Nephron progenitor cell (in vitro differentiated cells): ENCODE measurements at regions not wholly inside any gene's neighbourhood (a gene's known extent, or its start where the extent isn't known, plus 50 kb on each side); places are given as distances from the start of the nearest gene placed in this dataset.
A peak's percentile ranks its signal among the peaks of the same experiment; 100 is the strongest.

ENCODE experiments used
- DNase-seq: peaks from one replicate; pipeline ENCODE4 v3.0.0; 2021
- H3K27ac Mint-ChIP-seq: 2 replicates; pipeline ENCODE4 v1.8.0; 2021; ENCODE audit warnings: mild to moderate bottlenecking, moderate library complexity, mixed read lengths
- H3K27me3 Mint-ChIP-seq: 2 replicates; pipeline ENCODE4 v1.8.0; 2021; ENCODE audit warnings: mild to moderate bottlenecking, low read depth, mixed read lengths; ENCODE audit not compliant: poor library complexity
- H3K36me3 Mint-ChIP-seq: 2 replicates; pipeline ENCODE4 v1.8.0; 2021; ENCODE audit warnings: low read depth, mixed read lengths
- H3K4me1 Mint-ChIP-seq: 2 replicates; pipeline ENCODE4 v1.8.0; 2021; ENCODE audit warnings: mixed read lengths
- H3K4me3 Mint-ChIP-seq: 2 replicates; pipeline ENCODE4 v1.8.0; 2021; ENCODE audit warnings: mild to moderate bottlenecking, moderate library complexity, mixed read lengths
- H3K9me3 Mint-ChIP-seq: 2 replicates; pipeline ENCODE4 v1.8.0; 2021; ENCODE audit warnings: mild to moderate bottlenecking, moderate library complexity, mixed read lengths
- TF ChIP-seq, protein P1 (sequence below): fragments of 200-600 bp; sonication (generic); IDR thresholded peaks from 2 replicates; pipeline ENCODE4 v1.5.0; 2021; ENCODE audit warnings: antibody characterized with exemption

DNA sequence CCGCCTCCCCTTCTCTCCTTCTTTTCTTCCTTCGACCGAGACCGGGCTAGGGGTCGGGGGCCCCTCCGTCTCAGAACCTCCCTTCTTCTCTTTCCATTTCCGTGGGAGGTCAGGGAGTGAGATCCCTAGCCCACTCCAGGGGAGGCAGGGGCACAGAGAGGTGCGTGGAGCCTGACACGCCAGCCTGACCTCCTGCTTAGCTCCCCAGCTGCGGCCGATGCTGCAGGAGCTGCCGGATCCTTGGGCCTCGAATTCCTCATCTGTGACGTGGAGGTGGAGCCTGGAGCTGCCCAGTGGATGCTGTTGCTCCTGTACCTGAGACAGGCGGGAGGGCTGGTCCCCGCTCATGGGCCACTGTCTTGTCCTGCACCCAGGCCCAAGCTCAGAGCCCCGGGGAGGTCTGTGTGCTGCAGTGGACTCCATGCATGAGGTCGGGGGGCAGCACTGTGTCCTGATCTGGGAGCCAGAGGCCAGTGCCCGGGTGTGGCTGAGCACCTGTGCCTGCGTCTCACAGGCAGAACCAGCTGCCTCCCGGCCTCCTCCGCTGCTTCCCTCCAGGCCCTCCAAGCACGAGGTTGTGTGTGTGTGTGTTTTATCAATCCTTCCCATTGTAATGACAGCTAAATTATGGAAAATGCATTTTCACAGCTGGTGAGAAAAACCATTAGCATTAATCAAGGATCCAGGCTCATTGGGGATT is 55.3 kb upstream of the TTC34 start:
- no peak overlapping the region for H3K27ac Mint-ChIP-seq

GRCh38 chr1:2857521-2857920 is 56.0 kb upstream of the TTC34 start:
- H3K27me3 Mint-ChIP-seq: no peaks in the 10 kb centered on the region
- H3K27ac Mint-ChIP-seq: no peak overlapping the region
- no peak for DNase-seq
- no peak overlapping the region for H3K4me3 Mint-ChIP-seq
- peaks cover 78% of the 10 kb centered on the region for H3K9me3 Mint-ChIP-seq
- H3K36me3 Mint-ChIP-seq: peaks cover 4% of the 10 kb centered on the region
- TF ChIP-seq, protein P1, sequence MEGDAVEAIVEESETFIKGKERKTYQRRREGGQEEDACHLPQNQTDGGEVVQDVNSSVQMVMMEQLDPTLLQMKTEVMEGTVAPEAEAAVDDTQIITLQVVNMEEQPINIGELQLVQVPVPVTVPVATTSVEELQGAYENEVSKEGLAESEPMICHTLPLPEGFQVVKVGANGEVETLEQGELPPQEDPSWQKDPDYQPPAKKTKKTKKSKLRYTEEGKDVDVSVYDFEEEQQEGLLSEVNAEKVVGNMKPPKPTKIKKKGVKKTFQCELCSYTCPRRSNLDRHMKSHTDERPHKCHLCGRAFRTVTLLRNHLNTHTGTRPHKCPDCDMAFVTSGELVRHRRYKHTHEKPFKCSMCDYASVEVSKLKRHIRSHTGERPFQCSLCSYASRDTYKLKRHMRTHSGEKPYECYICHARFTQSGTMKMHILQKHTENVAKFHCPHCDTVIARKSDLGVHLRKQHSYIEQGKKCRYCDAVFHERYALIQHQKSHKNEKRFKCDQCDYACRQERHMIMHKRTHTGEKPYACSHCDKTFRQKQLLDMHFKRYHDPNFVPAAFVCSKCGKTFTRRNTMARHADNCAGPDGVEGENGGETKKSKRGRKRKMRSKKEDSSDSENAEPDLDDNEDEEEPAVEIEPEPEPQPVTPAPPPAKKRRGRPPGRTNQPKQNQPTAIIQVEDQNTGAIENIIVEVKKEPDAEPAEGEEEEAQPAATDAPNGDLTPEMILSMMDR: no peak
- H3K4me1 Mint-ChIP-seq: no peaks in the 10 kb centered on the region

More for the DNA sequence above, 55.3 kb upstream of the TTC34 start:
- Mint-ChIP-seq H3K4me3 (no peak overlapping the region), H3K27me3 (peaks cover 3% of the 10 kb centered on the region), H3K4me1 (no peaks in the 10 kb centered on the region), H3K36me3 (peaks cover 4% of the 10 kb centered on the region), H3K9me3 (peaks cover 73% of the 10 kb centered on the region)
- DNase-seq: no peak
- TF ChIP-seq, protein P1: no peak

DNA sequence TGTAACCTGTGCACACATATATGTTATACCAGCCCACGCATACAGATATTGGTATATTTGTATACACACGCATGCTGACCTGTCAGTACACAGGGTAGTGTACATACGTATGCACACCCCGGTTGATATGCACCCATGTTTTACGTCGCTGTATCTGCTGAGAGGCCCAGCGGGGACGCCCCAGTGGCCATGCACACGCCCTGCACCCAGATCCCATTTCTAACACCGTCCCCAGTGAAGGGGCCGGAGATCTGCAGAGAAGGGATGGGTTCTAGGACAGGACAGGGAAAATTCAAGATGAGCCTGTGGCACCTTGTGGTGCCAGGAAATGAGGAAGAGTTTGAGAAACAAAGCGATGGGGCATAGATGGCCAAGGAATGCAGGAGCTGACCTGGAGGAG is 57.2 kb upstream of the TTC34 start:
- Mint-ChIP-seq H3K27ac (peak overlapping the region; percentile 59), H3K4me1 (no peaks in the 10 kb centered on the region), H3K27me3 (no peaks in the 10 kb centered on the region), H3K36me3 (peaks cover 4% of the 10 kb centered on the region), H3K4me3 (no peak overlapping the region), H3K9me3 (peaks cover 79% of the 10 kb centered on the region)
- TF ChIP-seq, protein P1: no peak
- DNase-seq: no peak

DNA sequence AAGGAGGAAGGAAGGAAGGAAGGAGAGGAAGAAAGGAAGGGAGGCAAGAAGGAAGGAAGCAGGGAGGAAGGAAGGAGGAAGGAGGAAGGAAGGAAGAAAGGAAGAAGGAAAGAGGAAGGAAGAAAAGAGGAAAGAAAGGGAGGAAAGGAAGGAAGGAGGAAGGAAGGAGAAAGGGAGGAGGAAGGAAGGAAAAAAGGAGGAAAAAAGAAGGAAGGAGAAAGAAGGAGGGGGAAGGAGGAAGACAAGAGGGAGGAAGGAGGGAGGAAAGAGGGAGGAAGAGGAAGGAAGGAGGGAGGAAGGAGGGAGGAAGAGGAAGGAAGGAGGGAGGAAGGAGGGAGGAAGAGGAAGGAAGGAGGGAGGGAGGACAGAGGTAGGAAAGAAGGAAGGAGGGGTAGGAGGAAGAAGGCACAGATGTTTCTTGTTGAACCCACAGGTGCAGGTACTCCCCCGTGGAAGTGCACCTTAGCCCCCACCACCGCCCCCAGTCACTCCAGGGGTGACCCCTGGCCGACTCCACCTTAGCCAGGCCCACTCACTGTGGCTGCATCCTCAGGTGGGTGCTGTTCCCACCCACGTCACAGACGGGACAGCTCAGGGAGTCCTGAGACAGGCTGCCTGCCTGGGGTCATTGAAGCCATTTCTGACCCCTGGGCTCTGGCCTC is 57.9 kb upstream of the TTC34 start:
- no peak overlapping the region for H3K4me3 Mint-ChIP-seq
- peaks cover 4% of the 10 kb centered on the region for H3K36me3 Mint-ChIP-seq
- DNase-seq: no peak
- no peaks in the 10 kb centered on the region for H3K4me1 Mint-ChIP-seq
- TF ChIP-seq, protein P1: no peak
- no peak overlapping the region for H3K27ac Mint-ChIP-seq
- peaks cover 72% of the 10 kb centered on the region for H3K9me3 Mint-ChIP-seq
- H3K27me3 Mint-ChIP-seq: no peaks in the 10 kb centered on the region

DNA sequence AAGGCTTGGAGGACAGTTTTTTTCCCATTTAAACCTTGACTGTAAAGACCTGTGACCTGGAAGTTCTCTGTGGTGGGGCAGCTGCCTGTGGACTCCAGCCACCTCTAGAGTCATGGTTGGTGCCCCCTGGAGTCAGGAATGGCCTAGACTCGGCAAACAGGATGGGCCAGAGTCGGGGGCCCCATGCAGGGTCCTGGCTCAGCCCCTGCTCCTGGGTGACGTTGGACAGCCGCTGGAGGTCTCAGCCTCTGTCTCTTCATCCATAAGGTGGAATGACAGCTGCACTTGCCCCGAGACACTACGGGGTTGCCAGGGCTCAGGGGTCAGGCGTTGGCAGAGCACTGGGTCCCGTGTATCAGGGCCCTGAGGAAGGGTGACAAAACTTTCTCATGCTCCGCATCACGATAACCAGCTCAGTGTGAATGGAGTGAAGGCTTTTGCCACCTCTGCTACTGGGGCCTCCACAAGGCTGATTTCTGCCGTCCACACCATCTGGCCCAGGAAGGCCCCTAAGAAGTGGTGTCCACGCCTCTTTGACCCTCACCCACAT is 58.5 kb upstream of the TTC34 start:
- no peaks in the 10 kb centered on the region for H3K4me1 Mint-ChIP-seq
- H3K9me3 Mint-ChIP-seq: peaks cover 70% of the 10 kb centered on the region
- H3K36me3 Mint-ChIP-seq: peaks cover 4% of the 10 kb centered on the region
- TF ChIP-seq, protein P1: no peak
- no peak overlapping the region for H3K4me3 Mint-ChIP-seq
- no peaks in the 10 kb centered on the region for H3K27me3 Mint-ChIP-seq
- no peak for DNase-seq
- H3K27ac Mint-ChIP-seq: no peak overlapping the region
